ENCODE measurements at regions not wholly inside any gene's neighbourhood (a gene's known extent, or its start where the extent isn't known, plus 50 kb on each side); places are given as distances from the start of the nearest gene placed in this dataset.

- TF ChIP-seq CTCF (IDR thresholded peaks at IDR 0.05), result no peak
- TF ChIP-seq EP300 (IDR thresholded peaks at IDR 0.05), result no peak
- TF ChIP-seq POLR2A (IDR thresholded peaks at IDR 0.05), result no peak
- TF ChIP-seq POLR2AphosphoS5 (IDR thresholded peaks at IDR 0.05), result no peak
These were observed 160.2 kb upstream of the FGGY start for GRCh38 chr1:59136541-59137275.

Measured in sigmoid colon (tissue), 4 donors.